ENCODE measurements at regions not wholly inside any gene's neighbourhood (a gene's known extent, or its start where the extent isn't known, plus 50 kb on each side); places are given as distances from the start of the nearest gene placed in this dataset.

- TF ChIP-seq MAX (IDR thresholded peaks at IDR 0.05; ENCODE audit: insufficient read depth, insufficient read length) (no peak), POLR2AphosphoS5 (IDR thresholded peaks at IDR 0.05; ENCODE audit: insufficient read depth, low read depth, low read length) (no peak), POLR2A (IDR thresholded peaks at IDR 0.05; ENCODE audit: low read depth, low read length) (no peak)
- TF ChIP-seq, protein P1, sequence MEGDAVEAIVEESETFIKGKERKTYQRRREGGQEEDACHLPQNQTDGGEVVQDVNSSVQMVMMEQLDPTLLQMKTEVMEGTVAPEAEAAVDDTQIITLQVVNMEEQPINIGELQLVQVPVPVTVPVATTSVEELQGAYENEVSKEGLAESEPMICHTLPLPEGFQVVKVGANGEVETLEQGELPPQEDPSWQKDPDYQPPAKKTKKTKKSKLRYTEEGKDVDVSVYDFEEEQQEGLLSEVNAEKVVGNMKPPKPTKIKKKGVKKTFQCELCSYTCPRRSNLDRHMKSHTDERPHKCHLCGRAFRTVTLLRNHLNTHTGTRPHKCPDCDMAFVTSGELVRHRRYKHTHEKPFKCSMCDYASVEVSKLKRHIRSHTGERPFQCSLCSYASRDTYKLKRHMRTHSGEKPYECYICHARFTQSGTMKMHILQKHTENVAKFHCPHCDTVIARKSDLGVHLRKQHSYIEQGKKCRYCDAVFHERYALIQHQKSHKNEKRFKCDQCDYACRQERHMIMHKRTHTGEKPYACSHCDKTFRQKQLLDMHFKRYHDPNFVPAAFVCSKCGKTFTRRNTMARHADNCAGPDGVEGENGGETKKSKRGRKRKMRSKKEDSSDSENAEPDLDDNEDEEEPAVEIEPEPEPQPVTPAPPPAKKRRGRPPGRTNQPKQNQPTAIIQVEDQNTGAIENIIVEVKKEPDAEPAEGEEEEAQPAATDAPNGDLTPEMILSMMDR (IDR thresholded peaks at IDR 0.05; ENCODE audit: extremely low read depth in 1 of 2, insufficient read depth in 1 of 2, low read depth in 1 of 2, low read length in 2 of 2), result no peak
Observed at GRCh38 chr5:67880511-67880805, 335.1 kb upstream of the PIK3R1 start.

Data from endothelial cell of umbilical vein (primary cell).